Neural progenitor cell (in vitro differentiated cells): ENCODE measurements at regions not wholly inside any gene's neighbourhood (a gene's known extent, or its start where the extent isn't known, plus 50 kb on each side); places are given as distances from the start of the nearest gene placed in this dataset.
A peak's percentile ranks its signal among the peaks of the same experiment; 100 is the strongest.

Source experiments
- DNase-seq: peaks from one replicate; pipeline ENCODE4 v3.0.0-alpha.2; 2016; ENCODE audit warnings: low spot score
- H2AFZ ChIP-seq: fragments of 200-600 bp; sonication (generic); replicated peaks from 2 replicates; pipeline ENCODE4 v1.6.1; 2016; ENCODE audit warnings: antibody characterized with exemption
- H3F3A ChIP-seq: fragments of 200-600 bp; sonication (generic); 2 replicates; pipeline ENCODE4 v1.6.1; 2016; ENCODE audit warnings: antibody characterized with exemption, low read depth
- H3K27ac ChIP-seq: fragments of 200-600 bp; sonication (generic); 2 replicates; pipeline ENCODE4 v1.5.1; 2016; ENCODE audit warnings: mild to moderate bottlenecking
- H3K27me3 ChIP-seq: fragments of 200-600 bp; sonication (generic); 2 replicates; pipeline ENCODE4 v1.6.1; 2016; ENCODE audit warnings: mild to moderate bottlenecking, moderate library complexity
- H3K36me3 ChIP-seq: fragments of 200-600 bp; sonication (generic); 2 replicates; pipeline ENCODE4 v1.5.1; 2016
- H3K4me1 ChIP-seq: fragments of 200-600 bp; sonication (generic); 2 replicates; pipeline ENCODE4 v1.6.1; 2016; ENCODE audit warnings: mixed run types
- H3K4me2 ChIP-seq: fragments of 200-600 bp; sonication (generic); 2 replicates; pipeline ENCODE4 v1.6.1; 2016
- H3K4me3 ChIP-seq: fragments of 200-600 bp; sonication (generic); 2 replicates; pipeline ENCODE4 v1.5.1; 2016
- H3K79me2 ChIP-seq: fragments of 200-600 bp; sonication (generic); 2 replicates; pipeline ENCODE4 v1.6.1; 2016; ENCODE audit warnings: low read depth
- H3K9ac ChIP-seq: fragments of 200-600 bp; sonication (generic); 2 replicates; pipeline ENCODE4 v1.6.1; 2016
- H3K9me3 ChIP-seq: fragments of 200-600 bp; sonication (generic); 2 replicates; pipeline ENCODE4 v1.5.1; 2016; ENCODE audit warnings: low read depth
- H4K20me1 ChIP-seq: fragments of 200-600 bp; sonication (generic); 2 replicates; pipeline ENCODE4 v1.6.1; 2016; ENCODE audit warnings: low read depth
- H3K27ac Mint-ChIP-seq: 3 replicates; pipeline ENCODE4 v1.8.0; 2021; ENCODE audit warnings: mixed read lengths
- H3K27me3 Mint-ChIP-seq: 2 replicates; pipeline ENCODE4 v1.8.0; 2022; ENCODE audit warnings: low read depth, mild to moderate bottlenecking, inconsistent platforms, moderate library complexity, mixed read lengths; ENCODE audit not compliant: insufficient read depth
- H3K36me3 Mint-ChIP-seq: 3 replicates; pipeline ENCODE4 v1.8.0; 2021; ENCODE audit warnings: mixed read lengths
- H3K4me1 Mint-ChIP-seq: 3 replicates; pipeline ENCODE4 v1.8.0; 2021; ENCODE audit warnings: mixed read lengths
- H3K4me3 Mint-ChIP-seq: 3 replicates; pipeline ENCODE4 v1.8.0; 2021; ENCODE audit warnings: mild to moderate bottlenecking, moderate library complexity, mixed read lengths
- H3K9me3 Mint-ChIP-seq: 3 replicates; pipeline ENCODE4 v1.8.0; 2020; ENCODE audit warnings: mixed read lengths
- EZH2 ChIP-seq: fragments of 200-600 bp; sonication (generic); IDR thresholded peaks from 2 replicates; pipeline ENCODE4 v1.6.1; 2017; ENCODE audit warnings: antibody characterized with exemption, mild to moderate bottlenecking, moderate library complexity
- EZH2phosphoT487 ChIP-seq: fragments of 200-600 bp; sonication (generic); IDR thresholded peaks from 2 replicates; pipeline ENCODE4 v1.6.1; 2017; ENCODE audit warnings: antibody characterized with exemption
- TF ChIP-seq, protein P1 (sequence below): fragments of 200-600 bp; sonication (generic); IDR thresholded peaks from 2 replicates; pipeline ENCODE4 v1.5.1; 2017; ENCODE audit warnings: antibody characterized with exemption, mild to moderate bottlenecking

GRCh38 chr13:30821421-30821820 lies 84.7 kb upstream of the MEDAG start:
- H3K36me3 Mint-ChIP-seq: no peaks in the 10 kb centered on the region
- no peak overlapping the region for H3K9ac ChIP-seq
- no peaks in the 10 kb centered on the region for H3K9me3 ChIP-seq
- H3K4me3 ChIP-seq: no peak overlapping the region
- H3K4me3 Mint-ChIP-seq: no peak overlapping the region
- H3K4me1 ChIP-seq: peaks cover 13% of the 10 kb centered on the region
- peaks cover 25% of the 10 kb centered on the region for H3K4me1 Mint-ChIP-seq
- H2AFZ ChIP-seq: no peak overlapping the region
- no peak overlapping the region for H3K27ac ChIP-seq
- TF ChIP-seq EZH2phosphoT487 (no peak), EZH2 (no peak)
- TF ChIP-seq, protein P1, sequence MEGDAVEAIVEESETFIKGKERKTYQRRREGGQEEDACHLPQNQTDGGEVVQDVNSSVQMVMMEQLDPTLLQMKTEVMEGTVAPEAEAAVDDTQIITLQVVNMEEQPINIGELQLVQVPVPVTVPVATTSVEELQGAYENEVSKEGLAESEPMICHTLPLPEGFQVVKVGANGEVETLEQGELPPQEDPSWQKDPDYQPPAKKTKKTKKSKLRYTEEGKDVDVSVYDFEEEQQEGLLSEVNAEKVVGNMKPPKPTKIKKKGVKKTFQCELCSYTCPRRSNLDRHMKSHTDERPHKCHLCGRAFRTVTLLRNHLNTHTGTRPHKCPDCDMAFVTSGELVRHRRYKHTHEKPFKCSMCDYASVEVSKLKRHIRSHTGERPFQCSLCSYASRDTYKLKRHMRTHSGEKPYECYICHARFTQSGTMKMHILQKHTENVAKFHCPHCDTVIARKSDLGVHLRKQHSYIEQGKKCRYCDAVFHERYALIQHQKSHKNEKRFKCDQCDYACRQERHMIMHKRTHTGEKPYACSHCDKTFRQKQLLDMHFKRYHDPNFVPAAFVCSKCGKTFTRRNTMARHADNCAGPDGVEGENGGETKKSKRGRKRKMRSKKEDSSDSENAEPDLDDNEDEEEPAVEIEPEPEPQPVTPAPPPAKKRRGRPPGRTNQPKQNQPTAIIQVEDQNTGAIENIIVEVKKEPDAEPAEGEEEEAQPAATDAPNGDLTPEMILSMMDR: no peak
- H3K27me3 ChIP-seq: no peaks in the 10 kb centered on the region
- H3K79me2 ChIP-seq: no peaks in the 10 kb centered on the region
- peaks cover 11% of the 10 kb centered on the region for H3F3A ChIP-seq
- H3K9me3 Mint-ChIP-seq: no peaks in the 10 kb centered on the region
- H3K27ac Mint-ChIP-seq: no peak overlapping the region
- H3K4me2 ChIP-seq: no peak overlapping the region
- peaks cover 4% of the 10 kb centered on the region for H3K27me3 Mint-ChIP-seq
- no peak for DNase-seq
- H3K36me3 ChIP-seq: no peaks in the 10 kb centered on the region
- H4K20me1 ChIP-seq: no peaks in the 10 kb centered on the region

DNA sequence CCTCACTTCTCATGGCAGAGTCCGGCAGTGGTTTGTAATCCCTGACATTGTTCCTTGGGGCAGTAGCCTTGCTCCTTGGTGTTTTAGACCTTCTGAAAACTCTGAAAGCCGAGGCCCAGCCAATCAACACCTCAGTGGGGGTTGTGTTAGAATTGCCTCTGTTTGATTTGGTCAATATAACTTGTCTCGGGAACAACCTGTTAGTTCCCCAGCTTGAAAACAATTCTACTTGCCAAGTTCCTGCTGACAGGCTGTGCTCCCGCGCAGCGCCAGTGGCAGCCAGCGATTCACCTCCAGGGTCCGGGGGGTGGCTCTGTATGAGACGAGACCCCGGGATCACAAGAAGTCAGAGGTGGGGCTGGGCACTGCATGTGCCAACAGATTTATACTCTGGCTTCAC lies 81.4 kb upstream of the MEDAG start:
- Mint-ChIP-seq H3K36me3 (peaks cover 2% of the 10 kb centered on the region), H3K4me1 (peaks cover 19% of the 10 kb centered on the region)

GRCh38 chr13:30826911-30827577 lies 79.0 kb upstream of the MEDAG start:
- Histone ChIP-seq H3K27ac (no peak overlapping the region), H3K4me3 (no peak overlapping the region), H3K36me3 (no peaks in the 10 kb centered on the region), H3K9me3 (no peaks in the 10 kb centered on the region), H4K20me1 (no peaks in the 10 kb centered on the region), H3K9ac (no peak overlapping the region), H3F3A (peaks cover 11% of the 10 kb centered on the region), H2AFZ (no peak overlapping the region), H3K79me2 (no peaks in the 10 kb centered on the region), H3K4me1 (peaks cover 13% of the 10 kb centered on the region), H3K27me3 (no peaks in the 10 kb centered on the region), H3K4me2 (no peak overlapping the region)
- peaks cover 22% of the 10 kb centered on the region for H3K4me1 Mint-ChIP-seq
- H3K27me3 Mint-ChIP-seq: peaks cover 20% of the 10 kb centered on the region
- TF ChIP-seq EZH2: no peak
- TF ChIP-seq EZH2phosphoT487: no peak
- TF ChIP-seq, protein P1: no peak
- peaks cover 14% of the 10 kb centered on the region for H3K9me3 Mint-ChIP-seq
- DNase-seq: no peak
- H3K27ac Mint-ChIP-seq: no peak overlapping the region
- peaks cover 2% of the 10 kb centered on the region for H3K36me3 Mint-ChIP-seq
- no peak overlapping the region for H3K4me3 Mint-ChIP-seq

More for the DNA sequence above, 81.4 kb upstream of the MEDAG start:
- Mint-ChIP-seq H3K27ac (peak overlapping the region; percentile 61), H3K4me3 (no peak overlapping the region), H3K27me3 (peaks cover 11% of the 10 kb centered on the region), H3K9me3 (peaks cover 14% of the 10 kb centered on the region)
- no peaks in the 10 kb centered on the region for H3K27me3 ChIP-seq
- no peaks in the 10 kb centered on the region for H3K79me2 ChIP-seq
- TF ChIP-seq EZH2phosphoT487 (no peak), EZH2 (no peak)
- TF ChIP-seq, protein P1: no peak
- peaks cover 11% of the 10 kb centered on the region for H3F3A ChIP-seq
- H3K4me1 ChIP-seq: peaks cover 13% of the 10 kb centered on the region
- no peaks in the 10 kb centered on the region for H3K9me3 ChIP-seq
- DNase-seq: peak; percentile 44
- no peak overlapping the region for H3K4me3 ChIP-seq
- H3K9ac ChIP-seq: no peak overlapping the region
- H3K27ac ChIP-seq: no peak overlapping the region
- no peak overlapping the region for H2AFZ ChIP-seq
- H4K20me1 ChIP-seq: no peaks in the 10 kb centered on the region
- H3K4me2 ChIP-seq: peak overlapping the region; percentile 51
- H3K36me3 ChIP-seq: no peaks in the 10 kb centered on the region
